ENCODE measurements at regions not wholly inside any gene's neighbourhood (a gene's known extent, or its start where the extent isn't known, plus 50 kb on each side); places are given as distances from the start of the nearest gene placed in this dataset.

DNA sequence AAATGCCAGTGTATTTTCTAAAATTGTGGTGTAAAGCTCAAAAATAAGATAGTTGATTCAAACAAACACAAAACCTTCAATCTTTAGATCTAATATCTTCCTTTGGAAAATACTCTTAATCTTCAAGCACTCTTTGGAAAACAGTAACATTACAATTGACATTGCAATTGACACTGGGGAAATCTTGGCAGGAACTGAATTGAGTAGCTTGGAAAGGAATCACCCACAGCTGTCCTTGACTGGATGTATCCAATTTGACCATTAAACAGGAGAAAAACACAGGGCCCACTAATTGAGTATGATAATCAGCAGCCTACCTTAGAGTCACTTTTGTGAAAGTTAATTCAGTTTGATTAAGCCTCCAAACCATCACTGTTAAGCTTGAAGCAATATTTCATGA is 776.7 kb downstream of the DTWD2 start:
- no peak for TF ChIP-seq SUZ12 (IDR thresholded peaks at IDR 0.05; ENCODE audit: extremely low read depth, insufficient read depth, insufficient read length)
- no peak for TF ChIP-seq YY1 (IDR thresholded peaks at IDR 0.05; ENCODE audit: insufficient read depth, insufficient read length)

Data from NT2/D1 (cell line).